Tibial nerve (tissue), 4 donors: ENCODE measurements at regions not wholly inside any gene's neighbourhood (a gene's known extent, or its start where the extent isn't known, plus 50 kb on each side); places are given as distances from the start of the nearest gene placed in this dataset.

ENCODE experiments used
- DNase-seq, 2 donors: peaks; one replicate each; pipeline ENCODE4 v3.0.0-alpha.2; 2019; ENCODE audit warnings: low spot score in 2 of 2
- H3K27ac ChIP-seq, 4 donors: fragments of 200-600 bp; sonication (generic) in 3 of 4; one replicate each; pipeline ENCODE4 v1.5.1; 2017 to 2019; ENCODE audit warnings: mild to moderate bottlenecking in 1 of 4
- H3K27me3 ChIP-seq, 2 donors: fragments of 200-600 bp; sonication (generic) in 1 of 2; one replicate each; pipeline versions ENCODE4 v1.5.1 to v1.6.0; 2017 to 2019
- H3K36me3 ChIP-seq, 3 donors: fragments of 200-600 bp; sonication (generic); one replicate each; pipeline ENCODE4 v1.5.1; 2018 to 2019
- H3K4me1 ChIP-seq, 4 donors: fragments of 200-600 bp; sonication (generic) in 3 of 4; one replicate each; pipeline ENCODE4 v1.5.1; 2017 to 2019
- H3K4me3 ChIP-seq, 4 donors: fragments of 200-600 bp; sonication (generic) in 3 of 4; one replicate each; pipeline ENCODE4 v1.5.1; 2017 to 2019; ENCODE audit warnings: mild to moderate bottlenecking in 1 of 4, moderate library complexity in 1 of 4
- H3K9me3 ChIP-seq, 4 donors: fragments of 200-600 bp; sonication (generic) in 3 of 4; one replicate each; pipeline ENCODE4 v1.5.1; 2017 to 2019
- EP300 ChIP-seq, 2 donors: sonication (generic); formaldehyde crosslinking; IDR thresholded peaks; one replicate each; pipeline ENCODE4 v1.6.1; 2017; ENCODE audit warnings: antibody characterized with exemption in 2 of 2, mild to moderate bottlenecking in 1 of 2
- POLR2A ChIP-seq, 2 donors: fragments of 450-650 bp; IDR thresholded peaks; one replicate each; pipeline ENCODE4 v1.6.1; 2017; ENCODE audit warnings: antibody characterized with exemption in 2 of 2, mild to moderate bottlenecking in 2 of 2, moderate library complexity in 2 of 2
- WGBS, 2 donors: methylation state at CpG; one replicate each; pipeline ENCODE4 v1.1.5; 2018; 5-methylcytosine and 5-hydroxymethylcytosine counted together
- TF ChIP-seq, protein P1 (sequence below), 5 experiments: fragments of 200-600 bp in 3 of 5; fragments of 450-650 bp in 2 of 5; sonication (generic) in 3 of 5; IDR thresholded peaks; one replicate each; pipeline ENCODE4 v1.5.1; 2016 to 2019; ENCODE audit warnings: antibody characterized with exemption in 5 of 5, mild to moderate bottlenecking in 3 of 5, moderate library complexity in 2 of 5

DNA sequence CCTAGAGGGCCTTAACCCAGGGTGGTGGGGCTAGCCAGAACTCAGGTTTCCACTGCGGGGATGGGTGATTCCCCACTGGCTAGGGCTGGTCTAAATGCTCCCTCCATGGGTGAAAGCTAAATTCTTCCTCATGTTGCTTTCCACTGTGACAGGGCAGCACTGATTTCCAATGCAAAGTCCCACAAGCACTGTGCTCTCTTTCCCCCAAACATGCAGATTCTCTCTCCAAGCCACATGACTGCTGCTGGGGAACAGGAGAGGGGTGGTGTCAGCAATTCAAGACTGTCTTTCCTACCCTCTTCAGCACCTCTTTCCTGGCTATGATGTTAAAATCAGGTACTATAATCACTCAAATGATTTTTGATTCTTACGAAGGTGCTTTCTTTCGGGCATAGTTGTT, 215.5 kb downstream of the RWDD3 start:
- DNase-seq: no peak
- 94 to 98% methylated on average over 3 of the region's 3 CpGs for WGBS, 2 donors

DNA sequence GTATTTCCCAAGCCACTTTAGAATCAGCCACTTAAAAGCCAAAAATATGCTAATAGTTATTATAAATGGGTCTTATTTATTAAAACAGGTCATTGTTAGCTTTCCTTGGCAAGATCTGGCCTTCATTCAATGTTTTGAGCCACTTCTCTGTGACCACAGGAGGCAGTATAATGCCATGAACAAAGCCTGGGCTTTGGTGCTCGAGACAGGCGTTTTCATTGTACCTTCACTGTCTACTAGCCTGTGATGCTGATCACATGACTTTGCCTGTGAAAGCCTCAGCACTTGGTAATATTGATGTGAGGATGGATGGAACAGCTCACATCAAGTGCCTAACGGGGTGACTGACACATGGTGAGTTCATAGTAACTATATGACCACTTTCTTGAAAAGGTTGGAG, 217.0 kb downstream of the RWDD3 start:
- DNase-seq: no peak
- WGBS, 2 donors: 62 to 65% methylated on average over 3 of the region's 3 CpGs
- H3K36me3 ChIP-seq: no peaks in the 10 kb centered on the region
- peaks cover 0 to 27% (median 0%) of the 10 kb centered on the region in 4 donors for H3K9me3 ChIP-seq
- no peaks in the 10 kb centered on the region for H3K4me1 ChIP-seq
- no peaks in the 10 kb centered on the region for H3K27me3 ChIP-seq
- H3K4me3 ChIP-seq: no peak overlapping the region
- no peak overlapping the region for H3K27ac ChIP-seq
- TF ChIP-seq, protein P1, sequence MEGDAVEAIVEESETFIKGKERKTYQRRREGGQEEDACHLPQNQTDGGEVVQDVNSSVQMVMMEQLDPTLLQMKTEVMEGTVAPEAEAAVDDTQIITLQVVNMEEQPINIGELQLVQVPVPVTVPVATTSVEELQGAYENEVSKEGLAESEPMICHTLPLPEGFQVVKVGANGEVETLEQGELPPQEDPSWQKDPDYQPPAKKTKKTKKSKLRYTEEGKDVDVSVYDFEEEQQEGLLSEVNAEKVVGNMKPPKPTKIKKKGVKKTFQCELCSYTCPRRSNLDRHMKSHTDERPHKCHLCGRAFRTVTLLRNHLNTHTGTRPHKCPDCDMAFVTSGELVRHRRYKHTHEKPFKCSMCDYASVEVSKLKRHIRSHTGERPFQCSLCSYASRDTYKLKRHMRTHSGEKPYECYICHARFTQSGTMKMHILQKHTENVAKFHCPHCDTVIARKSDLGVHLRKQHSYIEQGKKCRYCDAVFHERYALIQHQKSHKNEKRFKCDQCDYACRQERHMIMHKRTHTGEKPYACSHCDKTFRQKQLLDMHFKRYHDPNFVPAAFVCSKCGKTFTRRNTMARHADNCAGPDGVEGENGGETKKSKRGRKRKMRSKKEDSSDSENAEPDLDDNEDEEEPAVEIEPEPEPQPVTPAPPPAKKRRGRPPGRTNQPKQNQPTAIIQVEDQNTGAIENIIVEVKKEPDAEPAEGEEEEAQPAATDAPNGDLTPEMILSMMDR (IDR thresholded peaks at IDR 0.05): no peak
- TF ChIP-seq POLR2A (IDR thresholded peaks at IDR 0.05) (no peak), EP300 (IDR thresholded peaks at IDR 0.05) (no peak)

More for the DNA sequence above, 215.5 kb downstream of the RWDD3 start:
- Histone ChIP-seq H3K27me3 (no peaks in the 10 kb centered on the region), H3K4me1 (no peaks in the 10 kb centered on the region), H3K27ac (no peak overlapping the region), H3K4me3 (no peak overlapping the region), H3K9me3 (peaks cover 0 to 18% (median 0%) of the 10 kb centered on the region in 4 donors), H3K36me3 (no peaks in the 10 kb centered on the region)
- TF ChIP-seq, protein P1 (IDR thresholded peaks at IDR 0.05): no peak
- TF ChIP-seq EP300 (IDR thresholded peaks at IDR 0.05): no peak
- TF ChIP-seq POLR2A (IDR thresholded peaks at IDR 0.05): no peak

DNA sequence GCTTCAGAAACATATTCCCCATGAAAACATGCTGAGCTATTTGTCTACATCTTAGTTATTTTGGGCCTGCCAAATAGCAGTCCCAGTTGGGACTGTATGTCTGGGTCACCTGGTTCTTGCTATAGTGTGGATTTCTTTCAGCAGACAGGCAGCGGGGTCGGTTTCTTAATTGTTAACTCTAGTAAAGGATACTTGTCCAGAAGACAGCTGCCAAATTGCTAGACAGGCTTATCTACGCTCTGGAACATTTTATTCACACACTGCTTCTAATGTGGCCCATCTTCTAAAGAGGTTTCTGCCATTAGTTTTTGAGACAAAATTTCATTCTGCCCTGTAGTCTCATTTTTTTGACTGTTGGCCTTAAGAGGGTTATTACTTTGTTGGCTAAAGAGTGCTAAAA, 217.9 kb downstream of the RWDD3 start:
- TF ChIP-seq, protein P1 (IDR thresholded peaks at IDR 0.05): no peak
- TF ChIP-seq EP300 (IDR thresholded peaks at IDR 0.05) (no peak), POLR2A (IDR thresholded peaks at IDR 0.05) (no peak)
- no peak overlapping the region for H3K27ac ChIP-seq
- no peak overlapping the region for H3K4me3 ChIP-seq
- H3K9me3 ChIP-seq: peaks cover 0 to 29% (median 0%) of the 10 kb centered on the region in 4 donors
- DNase-seq: no peak
- no peaks in the 10 kb centered on the region for H3K4me1 ChIP-seq
- WGBS, 2 donors: 68 to 87% methylated on average over 3 of the region's 3 CpGs
- no peaks in the 10 kb centered on the region for H3K27me3 ChIP-seq
- H3K36me3 ChIP-seq: no peaks in the 10 kb centered on the region

DNA sequence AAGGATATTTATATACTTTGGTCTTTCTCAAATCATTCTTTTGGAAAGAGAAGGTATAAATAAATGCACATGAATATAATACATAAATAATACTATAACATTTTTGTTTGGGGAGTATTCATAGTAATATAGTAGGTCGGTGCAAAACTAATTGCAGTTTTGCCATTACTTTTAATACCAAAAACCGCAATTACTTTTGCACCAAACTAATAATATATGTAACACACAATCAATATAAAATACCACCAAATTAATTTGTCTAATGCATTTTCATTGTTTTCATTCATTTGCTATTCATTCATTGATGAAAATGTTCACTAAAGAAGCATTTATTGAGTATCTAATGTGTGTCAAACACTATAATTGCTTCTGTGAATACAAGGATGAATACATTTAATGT, 219.0 kb downstream of the RWDD3 start:
- H3K9me3 ChIP-seq: peaks cover 0 to 29% (median 0%) of the 10 kb centered on the region in 4 donors
- TF ChIP-seq, protein P1 (IDR thresholded peaks at IDR 0.05): no peak
- TF ChIP-seq POLR2A (IDR thresholded peaks at IDR 0.05) (no peak), EP300 (IDR thresholded peaks at IDR 0.05) (no peak)
- no peaks in the 10 kb centered on the region for H3K36me3 ChIP-seq
- H3K27me3 ChIP-seq: no peaks in the 10 kb centered on the region
- no peak overlapping the region for H3K27ac ChIP-seq
- 95 to 97% methylated on average over 2 of the region's 2 CpGs for WGBS, 2 donors
- H3K4me1 ChIP-seq: no peaks in the 10 kb centered on the region
- no peak overlapping the region for H3K4me3 ChIP-seq
- DNase-seq: no peak

GRCh38 chr1:95467036-95467435, 233.0 kb downstream of the RWDD3 start:
- WGBS, 2 donors: 17 to 24% methylated on average over 1 of the region's 1 CpG
- H3K36me3 ChIP-seq: no peaks in the 10 kb centered on the region
- TF ChIP-seq, protein P1 (IDR thresholded peaks at IDR 0.05): no peak
- no peak for TF ChIP-seq EP300 (IDR thresholded peaks at IDR 0.05)
- no peak for TF ChIP-seq POLR2A (IDR thresholded peaks at IDR 0.05)
- no peak for DNase-seq
- H3K9me3 ChIP-seq: peaks cover 0 to 21% (median 2%) of the 10 kb centered on the region in 4 donors
- H3K27me3 ChIP-seq: no peaks in the 10 kb centered on the region
- H3K4me3 ChIP-seq: no peak overlapping the region
- H3K4me1 ChIP-seq: no peaks in the 10 kb centered on the region
- no peak overlapping the region for H3K27ac ChIP-seq
